GM23338 (cell line): ENCODE measurements at regions not wholly inside any gene's neighbourhood (a gene's known extent, or its start where the extent isn't known, plus 50 kb on each side); places are given as distances from the start of the nearest gene placed in this dataset.

Source experiments
- ATAC-seq: fragments of 200-7000 bp; cut with Tn5 transposase; 3 replicates; pipeline ENCODE4 v1.9.1; 2020
- DNase-seq: peaks from one replicate; pipeline ENCODE4 v3.0.0-alpha.2; 2015; ENCODE audit warnings: low spot score
- H2AFZ ChIP-seq: fragments of 200-600 bp; sonication (generic); 2 replicates; pipeline ENCODE4 v1.8.0; 2016; ENCODE audit warnings: antibody characterized with exemption, mild to moderate bottlenecking, moderate library complexity
- H3F3A ChIP-seq: fragments of 200-600 bp; sonication (generic); replicated peaks from 2 replicates; pipeline ENCODE4 v1.8.0; 2017; ENCODE audit warnings: antibody characterized with exemption, mixed run types, low read depth
- H3K27ac ChIP-seq: fragments of 200-600 bp; sonication (generic); 2 replicates; pipeline ENCODE4 v1.6.1; 2016; ENCODE audit warnings: low read depth
- H3K27me3 ChIP-seq: fragments of 200-600 bp; sonication (generic); 2 replicates; pipeline ENCODE4 v1.8.0; 2016; ENCODE audit warnings: mild to moderate bottlenecking, mixed run types, moderate library complexity; ENCODE audit not compliant: insufficient read depth
- H3K36me3 ChIP-seq: fragments of 200-600 bp; sonication (generic); 2 replicates; pipeline ENCODE4 v1.8.0; 2016; ENCODE audit warnings: mild to moderate bottlenecking; ENCODE audit not compliant: insufficient read depth
- H3K4me1 ChIP-seq: fragments of 200-600 bp; sonication (generic); 2 replicates; pipeline ENCODE4 v1.8.0; 2016; ENCODE audit warnings: mild to moderate bottlenecking, moderate library complexity; ENCODE audit not compliant: insufficient read depth
- H3K4me2 ChIP-seq: fragments of 200-600 bp; sonication (generic); 2 replicates; pipeline ENCODE4 v1.7.1; 2017; ENCODE audit warnings: mixed run types
- H3K4me3 ChIP-seq: fragments of 200-600 bp; sonication (generic); 2 replicates; pipeline ENCODE4 v1.6.1; 2016; ENCODE audit warnings: mixed run types
- H3K79me2 ChIP-seq: fragments of 200-600 bp; sonication (generic); replicated peaks from 2 replicates; pipeline ENCODE4 v1.8.0; 2017; ENCODE audit warnings: mild to moderate bottlenecking; ENCODE audit not compliant: insufficient read depth
- H3K9me2 ChIP-seq: fragments of 200-600 bp; sonication (generic); 2 replicates; pipeline ENCODE4 v1.8.0; 2017; ENCODE audit not compliant: insufficient read depth
- H4K20me1 ChIP-seq: fragments of 200-600 bp; sonication (generic); replicated peaks from 2 replicates; pipeline ENCODE4 v1.8.0; 2017; ENCODE audit warnings: mild to moderate bottlenecking; ENCODE audit not compliant: insufficient read depth
- H3K27ac Mint-ChIP-seq: 2 replicates; pipeline ENCODE4 v1.8.0; 2020; ENCODE audit warnings: inconsistent platforms, mild to moderate bottlenecking, moderate library complexity, mixed read lengths
- H3K27me3 Mint-ChIP-seq: 3 replicates; pipeline ENCODE4 v1.8.0; 2022; ENCODE audit warnings: low read depth, mild to moderate bottlenecking, moderate library complexity, mixed read lengths, inconsistent platforms; ENCODE audit not compliant: insufficient read depth, poor library complexity
- H3K36me3 Mint-ChIP-seq: 3 replicates; pipeline ENCODE4 v1.8.0; 2021; ENCODE audit warnings: low read depth, mild to moderate bottlenecking, inconsistent platforms, moderate library complexity, mixed read lengths
- H3K4me1 Mint-ChIP-seq: 3 replicates; pipeline ENCODE4 v1.8.0; 2020; ENCODE audit warnings: mild to moderate bottlenecking, inconsistent platforms, mixed read lengths
- H3K4me3 Mint-ChIP-seq: 3 replicates; pipeline ENCODE4 v1.8.0; 2021; ENCODE audit warnings: moderate library complexity, mild to moderate bottlenecking, inconsistent platforms, mixed read lengths
- H3K9me3 Mint-ChIP-seq: 3 replicates; pipeline ENCODE4 v1.8.0; 2020; ENCODE audit warnings: moderate library complexity, mild to moderate bottlenecking, inconsistent platforms, mixed read lengths
- CTCF ChIP-seq, 2 experiments: fragments of 200-600 bp in 1 of 2; sonication (generic) in 1 of 2; conservative IDR thresholded peaks; 2 replicates each; pipeline versions ENCODE4 v1.5.1 to v1.6.1; 2016 to 2017; ENCODE audit warnings: antibody characterized with exemption in 2 of 2, low read depth in 2 of 2, mild to moderate bottlenecking in 2 of 2, moderate library complexity in 1 of 2
- JUNB ChIP-seq: IDR thresholded peaks from one replicate; pipeline ENCODE4 v1.6.1; 2016; ENCODE audit warnings: antibody characterized with exemption; ENCODE audit not compliant: unreplicated experiment
- NANOG ChIP-seq: IDR thresholded peaks from 2 replicates; pipeline ENCODE4 v1.6.1; 2016; ENCODE audit warnings: antibody characterized with exemption, borderline replicate concordance
- REST ChIP-seq: IDR thresholded peaks from one replicate; pipeline ENCODE4 v1.6.1; 2018; ENCODE audit warnings: antibody characterized with exemption; ENCODE audit not compliant: unreplicated experiment
- STAT1 ChIP-seq: IDR thresholded peaks from one replicate; pipeline ENCODE4 v1.6.1; 2016; ENCODE audit warnings: antibody characterized with exemption; ENCODE audit not compliant: unreplicated experiment
- ZNF462 ChIP-seq: fragments of 250-450 bp; sonication (Bioruptor Pico); IDR thresholded peaks from 2 replicates; pipeline ENCODE4 v1.5.0; 2020; ENCODE audit warnings: mild to moderate bottlenecking, moderate library complexity

GRCh38 chr9:28624771-28625170, 1051.5 kb upstream of the C9orf72 start (continued):
- no peak for TF ChIP-seq ZNF462 (CRISPR knock-in tag)
- no peak for TF ChIP-seq CTCF (conservative IDR thresholded peaks at IDR 0.05; ENCODE audit: low read depth in 2 of 2)

- H3K27me3 ChIP-seq = no peaks in the 10 kb centered on the region
- ATAC-seq = no peak
- Mint-ChIP-seq H3K9me3 (no peaks in the 10 kb centered on the region), H3K27me3 (no peaks in the 10 kb centered on the region), H3K27ac (no peak overlapping the region), H3K4me3 (no peak overlapping the region), H3K36me3 (no peaks in the 10 kb centered on the region), H3K4me1 (no peaks in the 10 kb centered on the region)
- no peak overlapping the region for H3K27ac ChIP-seq
- no peaks in the 10 kb centered on the region for H3K79me2 ChIP-seq
- no peaks in the 10 kb centered on the region for H3F3A ChIP-seq
- no peak overlapping the region for H3K4me2 ChIP-seq
- H2AFZ ChIP-seq = no peak overlapping the region
- no peaks in the 10 kb centered on the region for H3K9me2 ChIP-seq
- no peaks in the 10 kb centered on the region for H3K4me1 ChIP-seq
- no peaks in the 10 kb centered on the region for H4K20me1 ChIP-seq
- no peak for DNase-seq
- no peak overlapping the region for H3K4me3 ChIP-seq
- no peaks in the 10 kb centered on the region for H3K36me3 ChIP-seq
- TF ChIP-seq REST (no peak), STAT1 (no peak), NANOG (no peak), JUNB (no peak)
Measured at GRCh38 chr9:28628031-28628430, 1054.8 kb upstream of the C9orf72 start.
